H1 (cell line): ENCODE measurements at regions not wholly inside any gene's neighbourhood (a gene's known extent, or its start where the extent isn't known, plus 50 kb on each side); places are given as distances from the start of the nearest gene placed in this dataset.

ENCODE experiments used
- CTCF ChIA-PET: fragments of 300-600 bp; sonication (Branson Sonifier 250); formaldehyde crosslinking; loops from one replicate; lab custom pipeline; 2021; ENCODE audit not compliant: partially characterized antibody; lab: Charles Lee
- POLR2A ChIA-PET: fragments of 300-600 bp; sonication (Branson Sonifier 250); formaldehyde crosslinking; loops from one replicate; lab custom pipeline; 2021; ENCODE audit warnings: inconsistent platforms; ENCODE audit not compliant: partially characterized antibody; lab: Charles Lee
- DNase-seq, 2 experiments: peaks; one replicate each; pipeline versions ENCODE4 v3.0.0 to v3.0.0-alpha.2; 2010 to 2022; ENCODE audit warnings: low spot score in 2 of 2, low read depth in 1 of 2, mixed read lengths in 1 of 2
- FAIRE-seq: peaks from 2 replicates; lab custom pipeline; 2011; peaks lifted over from hg19 to GRCh38; lab: Jason Lieb, UNC
- H2AFZ ChIP-seq: 2 replicates; pipeline ENCODE4 v1.8.1; 2012; ENCODE audit warnings: low read length, inconsistent platforms
- H2AK5ac ChIP-seq: 2 replicates; pipeline ENCODE4 v1.6.1; 2013; ENCODE audit warnings: low read depth, low read length
- H2BK120ac ChIP-seq: replicated peaks from 2 replicates; pipeline ENCODE3; 2013; ENCODE audit warnings: low read depth, low read length, inconsistent platforms
- H2BK12ac ChIP-seq: 2 replicates; pipeline ENCODE4 v1.6.1; 2013; ENCODE audit warnings: low read depth, low read length
- H2BK15ac ChIP-seq: 2 replicates; pipeline ENCODE4 v1.6.1; 2013; ENCODE audit warnings: low read length
- H2BK20ac ChIP-seq: 2 replicates; pipeline ENCODE4 v1.6.1; 2013; ENCODE audit warnings: low read length
- H2BK5ac ChIP-seq: 2 replicates; pipeline ENCODE4 v1.6.1; 2013; ENCODE audit warnings: low read depth, low read length
- H3K14ac ChIP-seq: 2 replicates; pipeline ENCODE4 v1.6.1; 2013; ENCODE audit warnings: inconsistent platforms; ENCODE audit not compliant: insufficient read length
- H3K18ac ChIP-seq: 2 replicates; pipeline ENCODE4 v1.6.1; 2013; ENCODE audit warnings: low read length; ENCODE audit errors: extremely low read depth
- H3K23ac ChIP-seq: 2 replicates; pipeline ENCODE4 v1.6.1; 2013; ENCODE audit warnings: inconsistent platforms; ENCODE audit not compliant: insufficient read length
- H3K23me2 ChIP-seq: 2 replicates; pipeline ENCODE4 v1.6.1; 2013; ENCODE audit warnings: low read depth, low read length
- H3K27ac ChIP-seq: 2 replicates; pipeline ENCODE4 v1.6.1; 2011; ENCODE audit warnings: low read depth, low read length, inconsistent platforms
- H3K27me3 ChIP-seq, 4 experiments: replicated peaks in 1 of 4; 1 replicate in 1 of 4; 2 replicates in 3 of 4; pipeline versions ENCODE4 v1.6.1 to v1.8.1; 2011 to 2013; ENCODE audit warnings: low read length in 3 of 4, mild to moderate bottlenecking in 3 of 4, inconsistent platforms in 2 of 4, mixed read lengths in 2 of 4, moderate library complexity in 1 of 4; ENCODE audit not compliant: control insufficient read depth in 3 of 4, insufficient read depth in 3 of 4; ENCODE audit errors: extremely low read depth in 1 of 4
- H3K36me3 ChIP-seq, 4 experiments: 2 replicates each; pipeline versions ENCODE4 v1.6.1 to v1.8.1; 2011 to 2013; ENCODE audit warnings: mild to moderate bottlenecking in 4 of 4, low read length in 3 of 4, moderate library complexity in 2 of 4, control low read depth in 1 of 4, inconsistent platforms in 1 of 4; ENCODE audit not compliant: insufficient read depth in 4 of 4, control insufficient read depth in 2 of 4
- H3K4ac ChIP-seq: replicated peaks from 2 replicates; pipeline ENCODE3; 2013; ENCODE audit warnings: low read length, low read depth, mixed read lengths, inconsistent platforms; ENCODE audit not compliant: insufficient read length
- H3K4me1 ChIP-seq, 4 experiments: replicated peaks in 1 of 4; 1 replicate in 1 of 4; 2 replicates in 3 of 4; pipeline versions ENCODE4 v1.6.1 to v1.8.1; 2011 to 2013; ENCODE audit warnings: low read length in 3 of 4, inconsistent platforms in 2 of 4, mixed read lengths in 1 of 4; ENCODE audit not compliant: insufficient read depth in 4 of 4, control insufficient read depth in 3 of 4
- H3K4me2 ChIP-seq, 2 experiments: 2 replicates each; pipeline versions ENCODE4 v1.6.1 to v1.8.1; 2011 to 2013; ENCODE audit warnings: low read depth in 2 of 2, low read length in 2 of 2, control low read depth in 1 of 2, inconsistent platforms in 1 of 2, mild to moderate bottlenecking in 1 of 2; ENCODE audit not compliant: insufficient read depth in 1 of 2
- H3K4me3 ChIP-seq, 4 experiments: fragments of 200-600, 300-600 bp in 1 of 4; sonication (generic), shearing (Covaris generic), sonication (Bioruptor Twin) in 1 of 4; 2 replicates each; pipeline versions ENCODE4 v1.5.1 to v1.8.1; 2011 to 2016; ENCODE audit warnings: low read length in 4 of 4, low read depth in 3 of 4, control low read depth in 2 of 4, inconsistent platforms in 2 of 4, mild to moderate bottlenecking in 2 of 4, mixed read lengths in 1 of 4, moderate library complexity in 1 of 4; ENCODE audit not compliant: insufficient read depth in 2 of 4; ENCODE audit errors: extremely low read depth in 1 of 4
- H3K56ac ChIP-seq: replicated peaks from 2 replicates; pipeline ENCODE3; 2013; ENCODE audit warnings: low read depth, mild to moderate bottlenecking, mixed read lengths, low read length, inconsistent platforms; ENCODE audit not compliant: insufficient read length
- H3K79me1 ChIP-seq: 2 replicates; pipeline ENCODE4 v1.6.1; 2013; ENCODE audit warnings: low read depth, low read length, control low read depth
- H3K79me2 ChIP-seq, 2 experiments: 2 replicates each; pipeline versions ENCODE4 v1.6.1 to v1.8.1; 2012 to 2013; ENCODE audit warnings: low read length in 2 of 2, mild to moderate bottlenecking in 2 of 2, inconsistent platforms in 1 of 2; ENCODE audit not compliant: insufficient read depth in 2 of 2, control insufficient read depth in 1 of 2
- H3K9ac ChIP-seq, 4 experiments: replicated peaks in 1 of 4; 1 replicate in 1 of 4; 2 replicates in 3 of 4; pipeline versions ENCODE4 v1.6.1 to v1.8.1; 2011 to 2013; ENCODE audit warnings: low read depth in 3 of 4, low read length in 3 of 4, control low read depth in 2 of 4, mild to moderate bottlenecking in 2 of 4, moderate library complexity in 2 of 4, inconsistent platforms in 1 of 4; ENCODE audit errors: extremely low read depth in 1 of 4
- H3K9me3 ChIP-seq, 2 experiments: 2 replicates each; pipeline versions ENCODE4 v1.6.1 to v1.8.1; 2012 to 2013; ENCODE audit warnings: mild to moderate bottlenecking in 2 of 2, moderate library complexity in 2 of 2, control low read depth in 1 of 2, inconsistent platforms in 1 of 2, low read depth in 1 of 2, low read length in 1 of 2, mixed read lengths in 1 of 2; ENCODE audit not compliant: insufficient read depth in 2 of 2
- H4K20me1 ChIP-seq, 2 experiments: replicated peaks in 1 of 2; 2 replicates each; pipeline versions ENCODE3 to v1.8.1; 2011 to 2013; ENCODE audit warnings: inconsistent platforms in 2 of 2, low read length in 2 of 2, mild to moderate bottlenecking in 1 of 2; ENCODE audit not compliant: insufficient read depth in 2 of 2, control insufficient read depth in 1 of 2
- H4K5ac ChIP-seq: 2 replicates; pipeline ENCODE4 v1.6.1; 2013; ENCODE audit warnings: low read length, low read depth, mixed read lengths, inconsistent platforms; ENCODE audit not compliant: insufficient read length
- H4K8ac ChIP-seq: 2 replicates; pipeline ENCODE4 v1.8.0; 2013; ENCODE audit warnings: mild to moderate bottlenecking, moderate library complexity, low read length, inconsistent platforms; ENCODE audit not compliant: insufficient read depth; ENCODE audit errors: extremely low read depth
- H4K91ac ChIP-seq: replicated peaks from 2 replicates; pipeline ENCODE3; 2013; ENCODE audit warnings: low read length, mixed read lengths, inconsistent platforms; ENCODE audit not compliant: insufficient read length
- CEBPB ChIP-seq: IDR thresholded peaks from 2 replicates; pipeline ENCODE4 v1.6.1; 2012; ENCODE audit warnings: low read depth, low read length
- EZH2 ChIP-seq: fragments of 200-600 bp; sonication (generic); IDR thresholded peaks from 2 replicates; pipeline ENCODE4 v1.7.1; 2012; ENCODE audit warnings: low read depth, mild to moderate bottlenecking, moderate library complexity, low read length, inconsistent platforms; ENCODE audit not compliant: severe bottlenecking
- NRF1 ChIP-seq: IDR thresholded peaks from 2 replicates; pipeline ENCODE4 v1.6.1; 2011; ENCODE audit warnings: mild to moderate bottlenecking, low read depth, low read length, improper control_type of control experiment
- RNF2 ChIP-seq: fragments of 200-900, 300-1000 bp; sonication (generic); IDR thresholded peaks from 2 replicates; pipeline ENCODE4 v1.7.1; 2016; ENCODE audit warnings: borderline replicate concordance, low read depth, mild to moderate bottlenecking, antibody characterized with exemption, low read length; ENCODE audit not compliant: poor library complexity, severe bottlenecking; ENCODE audit errors: missing control alignments
- SIRT6 ChIP-seq: IDR thresholded peaks from one replicate; pipeline ENCODE4 v1.7.1; 2012; ENCODE audit warnings: low read length, inconsistent platforms
- WGBS, 2 experiments: shearing (Covaris generic) in 1 of 2; methylation state at CpG; one replicate each; pipeline versions ENCODE4 v1.1.6 to v1.1.7; 2013 to 2015; ENCODE audit warnings: low lambda C conversion rate in 2 of 2, mixed read lengths in 2 of 2, inconsistent platforms in 1 of 2, low coverage in 1 of 2, missing lambda C conversion rate in 1 of 2; ENCODE audit not compliant: insufficient replicate concordance in 2 of 2, insufficient coverage in 1 of 2, insufficient read length in 1 of 2; ENCODE audit errors: extremely low coverage in 1 of 2, missing lambda C conversion rate in 1 of 2; 5-methylcytosine and 5-hydroxymethylcytosine counted together

- DNase-seq (no peak), FAIRE-seq (no peak)
- Histone ChIP-seq H3K79me2 (no peaks in the 10 kb centered on the region), H3K9me3 (no peaks in the 10 kb centered on the region), H2BK12ac (no peak overlapping the region), H2BK120ac (no peak overlapping the region), H3K18ac (no peak overlapping the region), H3K4me2 (no peak overlapping the region), H2AFZ (no peak overlapping the region), H3K27me3 (no peaks in the 10 kb centered on the region), H2BK5ac (no peak overlapping the region), H3K27ac (no peak overlapping the region), H4K91ac (no peak overlapping the region), H4K5ac (no peak overlapping the region), H3K36me3 (no peaks in the 10 kb centered on the region), H3K23ac (no peak overlapping the region), H3K4ac (no peak overlapping the region), H4K20me1 (no peaks in the 10 kb centered on the region), H3K56ac (no peak overlapping the region), H3K9ac (no peak overlapping the region), H2AK5ac (no peak overlapping the region), H3K79me1 (no peaks in the 10 kb centered on the region), H3K4me1 (no peaks in the 10 kb centered on the region), H3K4me3 (no peak overlapping the region), H3K14ac (no peak overlapping the region), H4K8ac (no peak overlapping the region), H2BK20ac (no peak overlapping the region), H3K23me2 (no peaks in the 10 kb centered on the region; the same call in 1 of the 2 replicates), H2BK15ac (no peak overlapping the region)
- 86% methylated on average over 2 of the region's 2 CpGs; no CpG with 5 or more reads in 1 of the 2 experiments for WGBS, 2 experiments
- ChIA-PET CTCF (no interaction called here), POLR2A (no interaction called here)
- no peak for TF ChIP-seq NRF1
- TF ChIP-seq CEBPB = no peak
- no peak for TF ChIP-seq SIRT6
- TF ChIP-seq RNF2 = no peak
- no peak for TF ChIP-seq EZH2
Measured at GRCh38 chr5:129284010-129284409, 176.1 kb upstream of the ADAMTS19 start.
